C4-2B (cell line): ENCODE measurements at regions not wholly inside any gene's neighbourhood (a gene's known extent, or its start where the extent isn't known, plus 50 kb on each side); places are given as distances from the start of the nearest gene placed in this dataset.

Experiments used
- CTCF ChIP-seq: fragments of 450-650 bp; conservative IDR thresholded peaks from 2 replicates; pipeline ENCODE4 v1.5.1; 2017; ENCODE audit warnings: mild to moderate bottlenecking
- ZFX ChIP-seq: fragments of 450-650 bp; IDR thresholded peaks from 2 replicates; pipeline ENCODE4 v1.6.1; 2017

- no peak for TF ChIP-seq CTCF
- no peak for TF ChIP-seq ZFX
Observed at GRCh38 chr6:147906361-147906760, 397.9 kb downstream of the SAMD5 start.
